Caco-2 (cell line): ENCODE measurements at regions not wholly inside any gene's neighbourhood (a gene's known extent, or its start where the extent isn't known, plus 50 kb on each side); places are given as distances from the start of the nearest gene placed in this dataset.

Experiments used
- BruUV-seq: library from RNA; stranded (reverse); fragments of 400-500 nt; replicated peaks from 2 replicates; lab custom pipeline; 2021; lab: Mats Ljungman, UMichigan
- CTCF ChIA-PET: fragments of 300-600 bp; sonication (Branson Sonifier 250); formaldehyde crosslinking; loops from one replicate; lab custom pipeline; 2022; ENCODE audit warnings: antibody characterized with exemption; lab: Charles Lee
- POLR2A ChIA-PET: fragments of 300-600 bp; sonication (Branson Sonifier 250); formaldehyde crosslinking; loops from one replicate; lab custom pipeline; 2022; ENCODE audit warnings: antibody characterized with exemption; lab: Charles Lee
- DNase-seq, 2 experiments: peaks; one replicate each; pipeline versions ENCODE4 v3.0.0 to v3.0.0-alpha.2; 2020 to 2022
- H3K27me3 ChIP-seq: replicated peaks from 2 replicates; pipeline ENCODE4 v1.6.0; 2011; ENCODE audit warnings: low read length; ENCODE audit not compliant: control insufficient read depth, insufficient read depth
- H3K36me3 ChIP-seq: 2 replicates; pipeline ENCODE4 v1.5.1; 2011; ENCODE audit warnings: low read length; ENCODE audit not compliant: control insufficient read depth, insufficient read depth
- H3K4me1 ChIP-seq: fragments of 250-450 bp; sonication (Bioruptor Pico); 2 replicates; pipeline ENCODE4 v1.5.1; 2020; ENCODE audit warnings: mild to moderate bottlenecking
- H3K4me3 ChIP-seq: 2 replicates; pipeline ENCODE4 v1.5.1; 2011; ENCODE audit warnings: low read depth, mild to moderate bottlenecking, control low read depth, low read length
- H3K9me3 ChIP-seq: fragments of 250-450 bp; sonication (Bioruptor Pico); 2 replicates; pipeline ENCODE4 v1.5.1; 2020; ENCODE audit warnings: mild to moderate bottlenecking, moderate library complexity
- H3K27ac Mint-ChIP-seq: one replicate; pipeline ENCODE4 v1.8.0; 2022; ENCODE audit warnings: mixed read lengths; ENCODE audit not compliant: unreplicated experiment
- H3K27me3 Mint-ChIP-seq: one replicate; pipeline ENCODE4 v1.8.0; 2022; ENCODE audit warnings: mixed read lengths; ENCODE audit not compliant: insufficient read depth, unreplicated experiment
- H3K36me3 Mint-ChIP-seq: one replicate; pipeline ENCODE4 v1.8.0; 2022; ENCODE audit warnings: mild to moderate bottlenecking, mixed read lengths; ENCODE audit not compliant: insufficient read depth, unreplicated experiment
- H3K4me1 Mint-ChIP-seq: one replicate; pipeline ENCODE4 v1.8.0; 2022; ENCODE audit warnings: low read depth, mixed read lengths; ENCODE audit not compliant: unreplicated experiment
- H3K4me3 Mint-ChIP-seq: one replicate; pipeline ENCODE4 v1.8.0; 2022; ENCODE audit warnings: mild to moderate bottlenecking, moderate library complexity, mixed read lengths; ENCODE audit not compliant: unreplicated experiment
- H3K9me3 Mint-ChIP-seq: one replicate; pipeline ENCODE4 v1.8.0; 2022; ENCODE audit warnings: mixed read lengths; ENCODE audit not compliant: unreplicated experiment
- intact Hi-C: fragments of 100-400 bp; cut with micrococcal nuclease; formaldehyde crosslinking; loops from one replicate; pipeline ENCODE4 v1.10.0; 2022; ENCODE audit not compliant: unreplicated experiment
- TF ChIP-seq, protein P1 (sequence below), 2 experiments: fragments of 200-600 bp in 1 of 2; IDR thresholded peaks; 1 replicate in 1 of 2; 2 replicates in 1 of 2; pipeline versions ENCODE4 v1.5.1 to v1.8.0; 2011 to 2022; ENCODE audit warnings: antibody characterized with exemption in 1 of 2, control low read depth in 1 of 2, inconsistent platforms in 1 of 2, low read depth in 1 of 2, low read length in 1 of 2, mild to moderate bottlenecking in 1 of 2, moderate library complexity in 1 of 2; ENCODE audit not compliant: insufficient read depth in 1 of 2, severe bottlenecking in 1 of 2, unreplicated experiment in 1 of 2

GRCh38 chr16:6484935-6485334 is 847.7 kb upstream of the RBFOX1 start:
- Histone ChIP-seq H3K9me3 (no peaks in the 10 kb centered on the region), H3K27me3 (no peaks in the 10 kb centered on the region), H3K4me3 (no peak overlapping the region), H3K4me1 (no peaks in the 10 kb centered on the region), H3K36me3 (no peaks in the 10 kb centered on the region)
- CTCF ChIA-PET, result no interaction called here
- TF ChIP-seq, protein P1, sequence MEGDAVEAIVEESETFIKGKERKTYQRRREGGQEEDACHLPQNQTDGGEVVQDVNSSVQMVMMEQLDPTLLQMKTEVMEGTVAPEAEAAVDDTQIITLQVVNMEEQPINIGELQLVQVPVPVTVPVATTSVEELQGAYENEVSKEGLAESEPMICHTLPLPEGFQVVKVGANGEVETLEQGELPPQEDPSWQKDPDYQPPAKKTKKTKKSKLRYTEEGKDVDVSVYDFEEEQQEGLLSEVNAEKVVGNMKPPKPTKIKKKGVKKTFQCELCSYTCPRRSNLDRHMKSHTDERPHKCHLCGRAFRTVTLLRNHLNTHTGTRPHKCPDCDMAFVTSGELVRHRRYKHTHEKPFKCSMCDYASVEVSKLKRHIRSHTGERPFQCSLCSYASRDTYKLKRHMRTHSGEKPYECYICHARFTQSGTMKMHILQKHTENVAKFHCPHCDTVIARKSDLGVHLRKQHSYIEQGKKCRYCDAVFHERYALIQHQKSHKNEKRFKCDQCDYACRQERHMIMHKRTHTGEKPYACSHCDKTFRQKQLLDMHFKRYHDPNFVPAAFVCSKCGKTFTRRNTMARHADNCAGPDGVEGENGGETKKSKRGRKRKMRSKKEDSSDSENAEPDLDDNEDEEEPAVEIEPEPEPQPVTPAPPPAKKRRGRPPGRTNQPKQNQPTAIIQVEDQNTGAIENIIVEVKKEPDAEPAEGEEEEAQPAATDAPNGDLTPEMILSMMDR (IDR thresholded peaks at IDR 0.05; ENCODE audit: insufficient read depth in 1 of 2, low read depth in 1 of 2, low read length in 1 of 2, severe bottlenecking in 1 of 2, unreplicated experiment in 1 of 2), result no peak
- peaks cover 7% of the 10 kb centered on the region for H3K27me3 Mint-ChIP-seq
- intact Hi-C loops, result no loop called here
- H3K27ac Mint-ChIP-seq, result no peak overlapping the region
- H3K4me3 Mint-ChIP-seq, result no peak overlapping the region
- POLR2A ChIA-PET, result no interaction called here
- H3K9me3 Mint-ChIP-seq, result no peaks in the 10 kb centered on the region
- no peaks in the 10 kb centered on the region for H3K4me1 Mint-ChIP-seq
- BruUV-seq, result no TSS peak
- DNase-seq, result no peak
- H3K36me3 Mint-ChIP-seq, result peaks cover 6% of the 10 kb centered on the region

DNA sequence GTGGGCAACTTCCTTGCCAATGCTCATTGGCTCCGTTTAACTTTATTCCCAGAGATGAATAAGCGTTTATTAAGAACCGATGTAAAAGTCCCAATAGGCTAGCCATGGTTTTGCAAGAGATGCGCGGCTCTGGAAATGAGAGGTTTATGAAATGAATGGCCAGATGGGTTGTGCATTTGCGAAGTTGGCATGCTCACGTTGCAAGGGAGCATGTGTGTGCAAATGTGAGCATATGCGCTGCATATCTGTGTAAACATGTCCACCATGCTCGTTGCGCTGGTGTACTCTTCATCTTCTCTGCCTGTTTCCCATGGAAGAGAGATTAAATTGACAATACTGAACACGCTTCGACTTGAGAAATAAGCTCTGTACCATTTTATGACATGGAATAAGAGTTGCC is 848.6 kb upstream of the RBFOX1 start:
- H3K9me3 ChIP-seq, result no peaks in the 10 kb centered on the region
- intact Hi-C loops, result no loop called here
- Mint-ChIP-seq H3K4me1 (no peaks in the 10 kb centered on the region), H3K27me3 (peaks cover 8% of the 10 kb centered on the region), H3K9me3 (no peaks in the 10 kb centered on the region), H3K27ac (no peak overlapping the region), H3K4me3 (no peak overlapping the region), H3K36me3 (peaks cover 6% of the 10 kb centered on the region)
- POLR2A ChIA-PET, result no interaction called here
- no TSS peak for BruUV-seq
- no peak overlapping the region for H3K4me3 ChIP-seq
- H3K36me3 ChIP-seq, result no peaks in the 10 kb centered on the region
- H3K4me1 ChIP-seq, result no peaks in the 10 kb centered on the region
- no peak for DNase-seq
- H3K27me3 ChIP-seq, result no peaks in the 10 kb centered on the region
- TF ChIP-seq, protein P1 (IDR thresholded peaks at IDR 0.05; ENCODE audit: insufficient read depth in 1 of 2, low read depth in 1 of 2, low read length in 1 of 2, severe bottlenecking in 1 of 2, unreplicated experiment in 1 of 2), result no peak
- CTCF ChIA-PET, result no interaction called here

- peaks cover 6% of the 10 kb centered on the region for H3K36me3 Mint-ChIP-seq
- ChIA-PET POLR2A (no interaction called here), CTCF (no interaction called here)
- TF ChIP-seq, protein P1 (IDR thresholded peaks at IDR 0.05; ENCODE audit: insufficient read depth in 1 of 2, low read depth in 1 of 2, low read length in 1 of 2, severe bottlenecking in 1 of 2, unreplicated experiment in 1 of 2), result no peak
- no peaks in the 10 kb centered on the region for H3K4me1 ChIP-seq
- H3K36me3 ChIP-seq, result no peaks in the 10 kb centered on the region
- H3K9me3 Mint-ChIP-seq, result no peaks in the 10 kb centered on the region
- DNase-seq, result no peak
- H3K27ac Mint-ChIP-seq, result no peak overlapping the region
- no peaks in the 10 kb centered on the region for H3K27me3 ChIP-seq
- BruUV-seq, result no TSS peak
- peaks cover 9% of the 10 kb centered on the region for H3K27me3 Mint-ChIP-seq
- intact Hi-C loops, result no loop called here
- H3K4me1 Mint-ChIP-seq, result no peaks in the 10 kb centered on the region
- H3K4me3 Mint-ChIP-seq, result no peak overlapping the region
- H3K9me3 ChIP-seq, result no peaks in the 10 kb centered on the region
- no peak overlapping the region for H3K4me3 ChIP-seq
These were observed 849.1 kb upstream of the RBFOX1 start for GRCh38 chr16:6483469-6484033.
